Neural cell (in vitro differentiated cells): ENCODE measurements at regions not wholly inside any gene's neighbourhood (a gene's known extent, or its start where the extent isn't known, plus 50 kb on each side); places are given as distances from the start of the nearest gene placed in this dataset.

Experiments
- H2AFZ ChIP-seq: fragments of 200-600, 300-800 bp; sonication (generic), shearing (Covaris generic); 2 replicates; pipeline ENCODE4 v1.6.0; 2014; ENCODE audit warnings: low read depth, mild to moderate bottlenecking, antibody characterized with exemption, low read length, moderate library complexity
- H3F3A ChIP-seq: fragments of 200-600 bp; shearing (Covaris generic); 2 replicates; pipeline ENCODE4 v1.6.1; 2016; ENCODE audit warnings: mild to moderate bottlenecking, moderate library complexity, mixed read lengths, antibody characterized with exemption, low read length; ENCODE audit not compliant: insufficient read depth, poor library complexity, severe bottlenecking
- H3K27ac ChIP-seq: fragments of 200-600, 300-800 bp; sonication (generic), shearing (Covaris generic); 2 replicates; pipeline ENCODE4 v1.5.1; 2014; ENCODE audit warnings: mild to moderate bottlenecking, low read length, moderate library complexity
- H3K27me3 ChIP-seq: fragments of 300-800, 200-600 bp; sonication (generic), shearing (Covaris generic); 2 replicates; pipeline ENCODE4 v1.6.0; 2014; ENCODE audit warnings: mild to moderate bottlenecking, low read depth, low read length, moderate library complexity; ENCODE audit not compliant: insufficient read depth
- H3K36me3 ChIP-seq: fragments of 300-800, 200-600 bp; sonication (generic), shearing (Covaris generic); 2 replicates; pipeline ENCODE4 v1.5.1; 2014; ENCODE audit warnings: mild to moderate bottlenecking, antibody characterized with exemption, low read length, moderate library complexity; ENCODE audit not compliant: insufficient read depth
- H3K4me2 ChIP-seq: fragments of 300-800, 200-600 bp; sonication (generic), shearing (Covaris generic); 2 replicates; pipeline ENCODE4 v1.6.0; 2014; ENCODE audit warnings: mild to moderate bottlenecking, low read length
- H3K4me3 ChIP-seq: fragments of 300-800, 200-600 bp; sonication (generic), shearing (Covaris generic); 2 replicates; pipeline ENCODE4 v1.5.1; 2014; ENCODE audit warnings: mild to moderate bottlenecking, low read length, moderate library complexity
- H3K79me2 ChIP-seq: fragments of 200-600 bp; shearing (Covaris generic); replicated peaks from 2 replicates; pipeline ENCODE4 v1.6.0; 2014; ENCODE audit warnings: mild to moderate bottlenecking, low read length, moderate library complexity; ENCODE audit not compliant: insufficient read depth
- H3K9ac ChIP-seq: fragments of 300-800, 200-600 bp; sonication (generic), shearing (Covaris generic); 2 replicates; pipeline ENCODE4 v1.6.1; 2016; ENCODE audit warnings: mild to moderate bottlenecking, low read length, mixed read lengths
- H3K9me2 ChIP-seq: fragments of 200-600 bp; shearing (Covaris generic); 2 replicates; pipeline ENCODE4 v1.6.1; 2016; ENCODE audit warnings: mild to moderate bottlenecking, low read length, mixed read lengths; ENCODE audit not compliant: insufficient read depth
- H3K9me3 ChIP-seq: fragments of 200-600, 300-800 bp; sonication (generic), shearing (Covaris generic); 2 replicates; pipeline ENCODE4 v1.6.1; 2016; ENCODE audit warnings: mild to moderate bottlenecking, mixed run types, low read length, moderate library complexity, mixed read lengths
- H4K20me1 ChIP-seq: fragments of 200-600 bp; shearing (Covaris generic); 2 replicates; pipeline ENCODE4 v1.6.1; 2016; ENCODE audit warnings: mild to moderate bottlenecking, mixed run types; ENCODE audit not compliant: insufficient read depth
- EP300 ChIP-seq: fragments of 450-650 bp; conservative IDR thresholded peaks from 2 replicates; pipeline ENCODE4 v1.6.1; 2014; ENCODE audit warnings: antibody characterized with exemption, mild to moderate bottlenecking, moderate library complexity; ENCODE audit not compliant: poor library complexity, severe bottlenecking
- EZH2 ChIP-seq: fragments of 200-600, 300-800 bp; shearing (Covaris generic), sonication (generic); IDR thresholded peaks from 2 replicates; pipeline ENCODE4 v1.6.1; 2014; ENCODE audit warnings: antibody characterized with exemption, low read length, borderline replicate concordance, mild to moderate bottlenecking; ENCODE audit not compliant: insufficient read depth, poor library complexity, severe bottlenecking
- MXI1 ChIP-seq: fragments of 450-650 bp; conservative IDR thresholded peaks from 2 replicates; pipeline ENCODE4 v1.6.1; 2014; ENCODE audit warnings: antibody characterized with exemption, mild to moderate bottlenecking; ENCODE audit not compliant: poor library complexity, severe bottlenecking
- POLR2AphosphoS5 ChIP-seq: IDR thresholded peaks from 2 replicates; pipeline ENCODE4 v1.6.1; 2012
- RAD21 ChIP-seq: fragments of 450-650 bp; conservative IDR thresholded peaks from 2 replicates; pipeline ENCODE4 v1.6.1; 2014; ENCODE audit warnings: antibody characterized with exemption, mild to moderate bottlenecking, moderate library complexity
- REST ChIP-seq: IDR thresholded peaks from 2 replicates; pipeline ENCODE4 v1.6.1; 2012; ENCODE audit warnings: borderline replicate concordance
- SMC3 ChIP-seq: fragments of 450-650 bp; conservative IDR thresholded peaks from 2 replicates; pipeline ENCODE4 v1.6.1; 2014; ENCODE audit warnings: antibody characterized with exemption, mild to moderate bottlenecking, moderate library complexity; ENCODE audit not compliant: poor library complexity
- TAF1 ChIP-seq: IDR thresholded peaks from 2 replicates; pipeline ENCODE4 v1.6.1; 2012; ENCODE audit warnings: low read depth
- TF ChIP-seq, protein P1 (sequence below): fragments of 450-650 bp; IDR thresholded peaks from 2 replicates; pipeline ENCODE4 v1.5.1; 2014; ENCODE audit warnings: antibody characterized with exemption, mild to moderate bottlenecking, moderate library complexity; ENCODE audit not compliant: poor library complexity, severe bottlenecking

DNA sequence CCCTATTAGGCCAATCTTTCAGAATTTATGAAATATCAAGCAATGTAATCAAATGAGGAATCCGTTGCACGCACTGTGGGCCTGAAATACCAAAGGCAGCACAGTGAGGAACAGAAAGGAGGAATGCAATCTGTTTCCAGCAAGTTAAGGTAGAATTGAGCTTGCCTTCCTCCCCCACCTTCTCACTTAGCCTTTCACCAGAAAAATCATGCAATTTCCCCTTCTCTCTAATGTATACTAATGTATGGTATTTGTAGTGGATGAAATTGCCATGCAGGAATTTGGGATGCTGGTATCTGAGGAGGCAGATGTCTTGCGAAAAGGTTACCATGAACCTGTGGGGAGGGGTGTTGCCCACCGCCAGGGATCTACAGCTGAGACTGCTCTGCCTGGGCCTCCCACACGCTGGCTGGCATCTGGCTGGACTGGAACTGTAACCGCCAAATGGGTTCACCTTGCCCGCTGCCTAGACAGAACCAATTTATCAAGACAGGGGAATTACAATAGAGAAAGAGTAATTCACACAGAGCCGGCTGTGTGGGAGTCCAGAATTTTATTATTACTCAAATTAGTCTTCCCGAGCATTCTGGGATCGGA is 222.4 kb upstream of the MYLIP start:
- H4K20me1 ChIP-seq, result no peaks in the 10 kb centered on the region
- H2AFZ ChIP-seq, result no peak overlapping the region
- H3K9me2 ChIP-seq, result no peaks in the 10 kb centered on the region
- no peaks in the 10 kb centered on the region for H3K79me2 ChIP-seq
- TF ChIP-seq POLR2AphosphoS5 (no peak), SMC3 (no peak), EZH2 (no peak), RAD21 (no peak), MXI1 (no peak), REST (no peak), EP300 (no peak), TAF1 (no peak)
- TF ChIP-seq, protein P1, sequence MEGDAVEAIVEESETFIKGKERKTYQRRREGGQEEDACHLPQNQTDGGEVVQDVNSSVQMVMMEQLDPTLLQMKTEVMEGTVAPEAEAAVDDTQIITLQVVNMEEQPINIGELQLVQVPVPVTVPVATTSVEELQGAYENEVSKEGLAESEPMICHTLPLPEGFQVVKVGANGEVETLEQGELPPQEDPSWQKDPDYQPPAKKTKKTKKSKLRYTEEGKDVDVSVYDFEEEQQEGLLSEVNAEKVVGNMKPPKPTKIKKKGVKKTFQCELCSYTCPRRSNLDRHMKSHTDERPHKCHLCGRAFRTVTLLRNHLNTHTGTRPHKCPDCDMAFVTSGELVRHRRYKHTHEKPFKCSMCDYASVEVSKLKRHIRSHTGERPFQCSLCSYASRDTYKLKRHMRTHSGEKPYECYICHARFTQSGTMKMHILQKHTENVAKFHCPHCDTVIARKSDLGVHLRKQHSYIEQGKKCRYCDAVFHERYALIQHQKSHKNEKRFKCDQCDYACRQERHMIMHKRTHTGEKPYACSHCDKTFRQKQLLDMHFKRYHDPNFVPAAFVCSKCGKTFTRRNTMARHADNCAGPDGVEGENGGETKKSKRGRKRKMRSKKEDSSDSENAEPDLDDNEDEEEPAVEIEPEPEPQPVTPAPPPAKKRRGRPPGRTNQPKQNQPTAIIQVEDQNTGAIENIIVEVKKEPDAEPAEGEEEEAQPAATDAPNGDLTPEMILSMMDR, result no peak
- no peak overlapping the region for H3K27ac ChIP-seq
- no peak overlapping the region for H3K9ac ChIP-seq
- H3K36me3 ChIP-seq, result no peaks in the 10 kb centered on the region
- H3K4me3 ChIP-seq, result no peak overlapping the region
- no peaks in the 10 kb centered on the region for H3F3A ChIP-seq
- H3K9me3 ChIP-seq, result no peaks in the 10 kb centered on the region
- no peaks in the 10 kb centered on the region for H3K27me3 ChIP-seq
- no peak overlapping the region for H3K4me2 ChIP-seq

GRCh38 chr6:15905488-15906419 is 223.1 kb upstream of the MYLIP start:
- H3K4me3 ChIP-seq, result no peak overlapping the region
- no peaks in the 10 kb centered on the region for H3K9me3 ChIP-seq
- H4K20me1 ChIP-seq, result no peaks in the 10 kb centered on the region
- H3K79me2 ChIP-seq, result no peaks in the 10 kb centered on the region
- no peak overlapping the region for H2AFZ ChIP-seq
- TF ChIP-seq EZH2 (no peak), MXI1 (no peak), REST (no peak), EP300 (no peak), SMC3 (no peak), TAF1 (no peak), RAD21 (no peak), POLR2AphosphoS5 (no peak)
- TF ChIP-seq, protein P1, result no peak
- no peaks in the 10 kb centered on the region for H3K36me3 ChIP-seq
- H3K27ac ChIP-seq, result no peak overlapping the region
- no peaks in the 10 kb centered on the region for H3K27me3 ChIP-seq
- no peaks in the 10 kb centered on the region for H3F3A ChIP-seq
- no peak overlapping the region for H3K4me2 ChIP-seq
- no peak overlapping the region for H3K9ac ChIP-seq
- no peaks in the 10 kb centered on the region for H3K9me2 ChIP-seq
